ENCODE measurements at regions not wholly inside any gene's neighbourhood (a gene's known extent, or its start where the extent isn't known, plus 50 kb on each side); places are given as distances from the start of the nearest gene placed in this dataset.
"Not testable (repeated sequence)": the region's sequence is repeated elsewhere in the genome, so short reads cannot be mapped to it uniquely, and the experiment has no call there.

DNA sequence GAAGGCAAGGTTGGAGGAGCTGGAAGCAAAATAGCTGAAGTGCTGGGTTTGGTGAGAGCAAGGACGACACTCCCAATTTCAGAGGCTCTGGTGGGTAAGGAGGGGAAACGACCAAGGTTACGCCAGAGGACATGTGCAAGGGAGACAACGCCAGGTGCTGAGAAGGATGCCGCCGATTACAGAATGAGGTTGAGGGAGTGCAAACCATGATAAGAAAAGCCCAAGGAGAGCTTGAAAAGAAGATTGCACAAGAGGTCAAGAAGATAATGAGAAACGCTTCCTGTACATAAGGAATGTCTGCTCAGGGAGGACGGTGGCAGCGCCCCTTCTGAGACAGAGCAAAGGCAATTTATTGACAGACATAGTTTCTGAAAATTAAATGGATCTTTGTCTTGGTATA lies 382.0 kb upstream of the PROX1 start:
- intact Hi-C loops (cut with micrococcal nuclease) = no loop called here
- no peaks in the 10 kb centered on the region for H3K4me1 Mint-ChIP-seq (ENCODE audit: low read depth)
- H3K36me3 Mint-ChIP-seq (ENCODE audit: low read depth) = no peaks in the 10 kb centered on the region
- no peak overlapping the region for H3K27ac Mint-ChIP-seq
- peaks cover 1% of the 10 kb centered on the region for H3K27me3 Mint-ChIP-seq (ENCODE audit: insufficient read depth)
- H3K4me3 Mint-ChIP-seq = no peak overlapping the region
- DNase-seq (ENCODE audit: low spot score) = no peak
- no peaks in the 10 kb centered on the region for H3K9me3 Mint-ChIP-seq

DNA sequence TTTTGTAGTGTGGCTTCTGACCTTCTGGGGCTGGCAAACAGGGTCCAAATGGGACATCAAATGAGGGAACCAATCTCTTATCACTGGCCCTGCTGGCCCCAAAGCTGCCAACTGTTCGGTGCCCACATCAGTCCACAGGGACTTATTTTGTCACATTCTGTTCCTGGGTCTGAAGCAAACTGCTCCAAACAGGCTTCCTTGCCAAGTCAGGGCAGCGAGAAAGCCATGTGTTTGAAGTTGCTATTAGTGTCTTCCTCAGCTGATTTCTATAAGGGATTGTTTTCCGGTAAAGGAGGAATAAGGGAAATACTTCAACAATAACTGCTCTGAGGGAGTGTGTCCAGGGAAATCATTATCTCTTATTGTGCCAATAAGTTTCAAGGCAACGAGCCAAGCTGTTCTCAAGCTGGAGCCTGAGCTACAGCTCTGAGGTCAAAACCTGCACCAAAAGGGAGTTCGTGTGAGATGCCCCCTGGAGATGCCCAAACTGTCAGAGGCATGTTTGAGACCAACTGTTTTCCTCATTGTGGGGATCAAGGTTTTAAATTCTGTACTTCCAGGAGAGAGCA lies 381.4 kb upstream of the PROX1 start:
- H3K9me3 Mint-ChIP-seq = no peaks in the 10 kb centered on the region

DNA sequence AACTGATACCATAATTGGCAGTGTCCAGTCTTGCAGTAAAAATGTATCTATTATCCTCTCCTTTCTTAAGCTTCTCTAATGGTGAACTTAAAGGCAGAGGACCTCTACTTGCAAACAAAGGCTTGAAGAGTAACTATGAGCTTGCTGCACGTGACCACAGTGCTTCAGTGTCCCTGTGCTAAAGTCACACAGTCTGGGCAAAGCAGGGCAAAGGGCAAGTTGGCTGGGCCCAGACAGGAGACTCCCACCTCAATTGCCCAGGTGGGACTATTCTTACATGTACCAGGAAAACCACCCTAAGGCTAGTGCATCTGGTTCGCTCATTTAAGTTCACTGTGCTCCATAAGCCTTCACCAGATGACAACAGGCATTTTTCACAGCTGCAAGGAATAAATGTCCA lies 374.2 kb upstream of the PROX1 start:
- Mint-ChIP-seq H3K36me3 (ENCODE audit: low read depth) (no peaks in the 10 kb centered on the region), H3K4me3 (no peak overlapping the region), H3K4me1 (ENCODE audit: low read depth) (no peaks in the 10 kb centered on the region), H3K27ac (no peak overlapping the region), H3K9me3 (no peaks in the 10 kb centered on the region), H3K27me3 (ENCODE audit: insufficient read depth) (peaks cover 24% of the 10 kb centered on the region)
- DNase-seq (ENCODE audit: low spot score) = no peak
- intact Hi-C loops (cut with micrococcal nuclease) = no loop called here

More for the DNA sequence above, 381.4 kb upstream of the PROX1 start:
- no peaks in the 10 kb centered on the region for H3K4me1 Mint-ChIP-seq (ENCODE audit: low read depth)
- intact Hi-C loops (cut with micrococcal nuclease) = no loop called here
- no peak overlapping the region for H3K4me3 Mint-ChIP-seq
- H3K27me3 Mint-ChIP-seq (ENCODE audit: insufficient read depth) = peaks cover 1% of the 10 kb centered on the region
- no peaks in the 10 kb centered on the region for H3K36me3 Mint-ChIP-seq (ENCODE audit: low read depth)
- DNase-seq (ENCODE audit: low spot score) = no peak
- H3K27ac Mint-ChIP-seq = no peak overlapping the region

DNA sequence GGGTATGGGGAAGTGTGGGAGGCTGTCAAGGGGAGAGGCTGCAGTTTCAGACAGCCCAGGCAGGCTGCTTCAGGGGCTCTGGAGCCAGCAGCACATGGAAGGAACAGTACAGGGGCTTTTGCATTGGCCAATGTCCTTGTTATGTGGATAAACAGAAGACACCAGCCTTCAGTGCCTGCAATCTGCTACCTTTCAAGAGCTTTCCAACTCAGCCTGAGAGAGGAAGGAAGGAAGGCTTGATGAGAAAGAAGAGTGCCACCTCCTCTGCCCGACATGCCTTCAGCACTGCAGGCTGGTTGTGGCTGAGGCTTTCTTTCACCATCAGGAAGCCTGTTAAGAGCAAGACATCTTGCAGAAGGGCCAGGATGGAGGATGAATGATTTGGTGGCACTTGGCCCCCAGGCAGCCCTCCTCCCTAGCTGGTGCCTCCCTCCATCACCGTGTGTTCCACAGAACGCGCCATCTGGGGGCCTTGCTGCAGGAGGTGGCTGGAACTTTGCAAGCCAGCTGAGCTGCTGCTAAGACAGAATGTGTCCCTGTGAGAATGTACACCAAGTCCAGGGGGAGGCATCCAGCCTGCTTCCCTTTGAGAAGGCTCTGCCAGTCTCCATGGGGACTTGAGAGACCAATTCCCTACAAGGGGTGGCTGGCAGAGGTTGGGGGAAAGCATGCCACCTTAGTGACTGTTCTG lies 372.4 kb upstream of the PROX1 start:
- Mint-ChIP-seq H3K4me1 (ENCODE audit: low read depth) (no peaks in the 10 kb centered on the region), H3K27ac (no peak overlapping the region), H3K4me3 (no peak overlapping the region)

DNA sequence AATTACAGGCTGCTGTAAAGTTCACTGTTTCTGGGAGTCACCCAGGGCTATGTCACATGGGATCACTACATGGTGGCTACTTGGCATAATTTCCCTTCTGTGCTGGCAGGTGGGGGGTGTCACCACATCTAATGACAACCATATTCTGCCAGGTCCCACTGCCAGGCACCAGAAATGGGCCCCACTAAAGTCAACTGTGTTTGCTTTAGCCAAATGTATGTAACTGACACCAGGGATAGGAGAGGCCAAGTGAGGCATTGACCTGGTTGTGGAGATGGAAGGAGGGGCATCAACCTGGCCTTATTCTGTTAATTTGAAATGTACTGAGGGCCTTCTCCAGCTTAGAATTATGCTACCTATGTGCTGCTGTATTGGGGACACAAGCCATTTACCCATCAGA lies 370.6 kb upstream of the PROX1 start:
- peaks cover 31% of the 10 kb centered on the region for H3K27me3 Mint-ChIP-seq (ENCODE audit: insufficient read depth)

More for the DNA sequence above, 372.4 kb upstream of the PROX1 start:
- DNase-seq (ENCODE audit: low spot score) = no peak
- Mint-ChIP-seq H3K27me3 (ENCODE audit: insufficient read depth) (peaks cover 29% of the 10 kb centered on the region), H3K9me3 (no peaks in the 10 kb centered on the region), H3K36me3 (ENCODE audit: low read depth) (no peaks in the 10 kb centered on the region)
- intact Hi-C loops (cut with micrococcal nuclease) = no loop called here

DNA sequence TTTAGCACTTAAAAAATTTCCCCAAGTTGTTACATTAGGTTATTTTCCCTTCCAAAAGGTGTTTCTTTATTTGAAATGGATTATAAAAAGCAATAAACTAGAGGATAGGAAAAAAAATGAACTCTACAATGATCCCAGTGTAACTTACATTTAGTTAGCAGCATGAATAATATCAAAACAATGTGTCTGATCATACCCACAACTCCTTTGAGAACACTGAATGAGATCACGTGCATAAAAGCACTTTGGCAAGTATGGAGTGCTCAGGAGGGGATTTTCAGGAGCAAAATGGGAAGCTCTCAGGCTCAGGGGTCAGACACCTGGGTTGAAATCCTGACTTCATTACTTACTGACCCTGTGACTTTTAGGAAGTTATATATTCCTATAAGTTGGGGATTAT lies 369.7 kb upstream of the PROX1 start:
- DNase-seq (ENCODE audit: low spot score) = no peak
- intact Hi-C loops (cut with micrococcal nuclease) = no loop called here
- Mint-ChIP-seq H3K27ac (no peak overlapping the region), H3K9me3 (no peaks in the 10 kb centered on the region), H3K4me1 (ENCODE audit: low read depth) (peaks cover 10% of the 10 kb centered on the region), H3K27me3 (ENCODE audit: insufficient read depth) (peaks cover 29% of the 10 kb centered on the region), H3K36me3 (ENCODE audit: low read depth) (no peaks in the 10 kb centered on the region), H3K4me3 (no peak overlapping the region)

More for the DNA sequence above, 370.6 kb upstream of the PROX1 start:
- no peaks in the 10 kb centered on the region for H3K36me3 Mint-ChIP-seq (ENCODE audit: low read depth)
- peaks cover under 1% of the 10 kb centered on the region for H3K4me1 Mint-ChIP-seq (ENCODE audit: low read depth)
- H3K27ac Mint-ChIP-seq = no peak overlapping the region
- DNase-seq (ENCODE audit: low spot score) = no peak
- intact Hi-C loops (cut with micrococcal nuclease) = no loop called here
- no peaks in the 10 kb centered on the region for H3K9me3 Mint-ChIP-seq
- H3K4me3 Mint-ChIP-seq = no peak overlapping the region

DNA sequence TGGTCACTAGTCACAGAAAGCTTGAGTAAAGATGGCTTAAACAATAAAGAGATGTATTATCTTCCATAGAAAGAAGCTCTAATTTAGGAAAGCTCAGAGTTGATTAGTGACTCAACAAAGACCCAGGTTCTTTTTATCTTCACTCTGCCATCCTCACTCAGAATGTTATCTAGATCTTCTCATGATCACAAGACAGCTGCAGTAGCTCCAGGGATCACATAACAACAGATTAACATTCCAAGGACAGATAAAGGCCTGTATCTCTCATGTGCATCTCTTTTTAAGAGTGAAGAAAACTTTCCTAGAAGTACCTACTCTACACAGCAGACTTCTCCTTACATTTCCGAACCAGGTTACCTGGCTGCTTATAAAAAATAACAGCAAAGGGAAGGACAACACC lies 368.7 kb upstream of the PROX1 start:
- peaks cover 31% of the 10 kb centered on the region for H3K27me3 Mint-ChIP-seq (ENCODE audit: insufficient read depth)
- H3K9me3 Mint-ChIP-seq = peaks cover under 1% of the 10 kb centered on the region
- H3K4me3 Mint-ChIP-seq = no peak overlapping the region
- intact Hi-C loops (cut with micrococcal nuclease) = no loop called here
- H3K4me1 Mint-ChIP-seq (ENCODE audit: low read depth) = peaks cover 16% of the 10 kb centered on the region
- no peaks in the 10 kb centered on the region for H3K36me3 Mint-ChIP-seq (ENCODE audit: low read depth)
- DNase-seq (ENCODE audit: low spot score) = no peak
- no peak overlapping the region for H3K27ac Mint-ChIP-seq

DNA sequence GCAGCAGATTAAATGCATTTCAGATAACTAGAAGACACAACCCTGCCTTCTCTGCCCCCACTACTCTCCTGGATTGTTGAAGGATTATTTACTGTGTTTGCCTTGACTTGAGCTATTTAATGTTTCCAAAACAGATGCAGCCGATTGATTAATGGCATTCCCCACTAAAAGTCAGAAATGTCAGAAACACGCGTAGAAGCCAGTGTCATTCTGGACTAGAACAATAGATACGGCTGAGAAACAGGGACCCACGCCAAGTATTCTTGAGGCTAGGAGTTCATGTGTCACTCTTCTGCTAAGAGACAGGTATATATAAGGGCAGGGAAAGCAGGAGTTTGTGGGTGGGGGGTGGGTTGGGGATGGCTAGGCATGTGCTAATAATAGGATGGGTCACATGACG lies 366.7 kb upstream of the PROX1 start:
- Mint-ChIP-seq H3K27ac (no peak overlapping the region), H3K9me3 (peaks cover 4% of the 10 kb centered on the region), H3K4me1 (ENCODE audit: low read depth) (peaks cover 16% of the 10 kb centered on the region), H3K27me3 (ENCODE audit: insufficient read depth) (peaks cover 22% of the 10 kb centered on the region), H3K4me3 (no peak overlapping the region), H3K36me3 (ENCODE audit: low read depth) (no peaks in the 10 kb centered on the region)
- DNase-seq (ENCODE audit: low spot score) = no peak
- intact Hi-C loops (cut with micrococcal nuclease) = no loop called here

DNA sequence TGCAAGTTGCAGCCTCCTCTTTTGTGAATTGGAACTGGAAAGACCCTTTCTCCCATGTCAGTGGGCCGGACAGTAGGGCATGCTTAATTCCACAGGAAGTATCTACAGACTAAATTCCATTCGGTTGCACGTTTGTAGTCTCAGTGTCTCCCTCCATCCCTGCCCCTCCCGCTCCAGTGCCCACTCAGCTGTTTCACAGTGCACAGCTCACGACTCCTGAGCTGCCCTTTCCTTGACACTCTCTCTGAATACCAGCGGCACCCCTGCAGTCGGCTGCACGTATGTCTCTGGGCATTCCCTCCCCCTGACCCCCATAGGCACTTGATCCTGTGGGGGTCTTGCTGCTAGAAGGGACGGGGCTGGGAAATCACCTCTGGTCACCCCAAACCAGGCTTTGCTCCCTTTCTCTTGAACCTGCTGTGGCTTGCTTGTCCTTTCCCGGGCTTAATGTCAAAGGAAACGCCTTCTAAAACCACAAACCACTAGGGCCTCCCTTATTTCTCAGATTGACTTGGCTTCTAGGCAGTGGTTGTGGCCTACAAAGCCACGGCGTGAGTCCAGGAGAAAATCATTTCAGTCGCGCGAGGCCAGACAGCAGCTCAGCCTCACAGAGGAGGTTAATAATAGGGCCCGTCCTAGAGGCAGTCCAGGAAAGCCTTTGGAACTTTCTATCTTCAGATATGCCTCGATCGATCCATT lies 365.3 kb upstream of the PROX1 start:
- intact Hi-C loops (cut with micrococcal nuclease) = no loop called here
- Mint-ChIP-seq H3K36me3 (ENCODE audit: low read depth) (no peaks in the 10 kb centered on the region), H3K9me3 (peaks cover 4% of the 10 kb centered on the region), H3K4me3 (no peak overlapping the region), H3K27me3 (ENCODE audit: insufficient read depth) (peaks cover 17% of the 10 kb centered on the region), H3K27ac (no peak overlapping the region), H3K4me1 (ENCODE audit: low read depth) (peaks cover 16% of the 10 kb centered on the region)
- no peak for DNase-seq (ENCODE audit: low spot score)

DNA sequence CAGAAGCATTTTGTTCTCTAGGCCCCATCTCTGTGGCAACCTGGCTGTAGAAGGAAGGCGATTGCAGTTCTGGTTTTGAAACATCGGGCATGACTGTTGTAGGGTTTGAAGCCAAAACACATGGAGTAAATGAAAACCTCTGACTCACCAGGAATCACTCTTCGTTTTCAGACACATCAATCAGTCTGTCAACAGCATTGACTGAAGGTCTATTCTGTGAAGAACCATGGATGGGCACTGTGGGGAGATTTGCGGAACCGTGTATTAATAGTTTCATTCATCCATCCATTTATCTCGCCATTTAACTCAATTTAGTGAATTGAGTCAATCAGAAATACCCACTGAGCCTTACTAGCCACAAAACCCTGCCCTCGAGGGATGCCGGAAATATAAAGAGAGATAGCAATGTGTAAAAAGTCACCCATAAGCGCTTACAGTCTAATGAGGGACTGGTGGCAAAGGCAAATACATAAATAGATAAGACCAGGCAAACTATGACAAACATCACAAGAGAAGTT lies 364.6 kb upstream of the PROX1 start:
- DNase-seq (ENCODE audit: low spot score) = no peak
- Mint-ChIP-seq H3K27me3 (ENCODE audit: insufficient read depth) (peaks cover 17% of the 10 kb centered on the region), H3K4me1 (ENCODE audit: low read depth) (peaks cover 16% of the 10 kb centered on the region), H3K36me3 (ENCODE audit: low read depth) (no peaks in the 10 kb centered on the region), H3K27ac (no peak overlapping the region), H3K9me3 (peaks cover 6% of the 10 kb centered on the region), H3K4me3 (no peak overlapping the region)
- intact Hi-C loops (cut with micrococcal nuclease) = no loop called here

DNA sequence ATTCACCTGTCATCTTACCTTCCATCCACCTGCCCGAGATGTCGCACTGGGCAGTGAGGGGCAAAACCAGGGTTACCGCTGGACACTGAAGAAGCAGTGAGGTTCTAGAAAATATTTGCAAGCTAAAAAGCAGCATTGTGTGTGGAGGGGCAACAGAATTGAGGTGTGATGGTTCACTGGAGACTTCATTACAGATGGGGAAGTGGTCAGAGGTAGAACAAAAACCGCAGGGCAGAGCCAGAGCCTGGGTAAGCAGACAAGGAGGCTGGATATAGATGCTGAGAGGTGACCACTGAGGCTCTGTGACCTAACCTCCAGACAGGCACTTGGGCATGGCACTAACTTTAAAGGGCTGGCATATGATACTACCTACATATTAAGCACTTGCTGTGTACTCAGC lies 363.9 kb upstream of the PROX1 start:
- peaks cover 13% of the 10 kb centered on the region for H3K9me3 Mint-ChIP-seq
- no peak for DNase-seq (ENCODE audit: low spot score)
- H3K36me3 Mint-ChIP-seq (ENCODE audit: low read depth) = no peaks in the 10 kb centered on the region
- intact Hi-C loops (cut with micrococcal nuclease) = no loop called here
- H3K27me3 Mint-ChIP-seq (ENCODE audit: insufficient read depth) = peaks cover 18% of the 10 kb centered on the region
- no peak overlapping the region for H3K27ac Mint-ChIP-seq
- peaks cover 16% of the 10 kb centered on the region for H3K4me1 Mint-ChIP-seq (ENCODE audit: low read depth)
- no peak overlapping the region for H3K4me3 Mint-ChIP-seq

DNA sequence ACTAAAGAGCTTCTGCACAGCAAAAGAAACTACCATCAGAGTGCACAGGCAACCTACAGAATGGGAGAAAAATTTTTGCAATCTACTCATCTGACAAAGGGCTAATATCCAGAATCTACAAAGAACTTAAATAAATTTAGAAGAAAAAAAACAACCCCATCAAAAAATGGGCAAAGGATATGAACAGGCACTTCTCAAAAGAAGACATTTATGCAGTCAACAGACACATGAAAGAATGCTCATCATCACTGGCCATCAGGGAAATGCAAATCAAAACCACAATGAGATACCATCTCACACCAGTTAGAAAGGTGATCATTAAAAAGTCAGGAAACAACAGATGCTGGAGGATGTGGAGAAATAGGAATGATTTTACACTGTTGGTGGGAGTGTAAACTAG lies 351.0 kb upstream of the PROX1 start:
- H3K27me3 Mint-ChIP-seq (ENCODE audit: insufficient read depth); DNase-seq (ENCODE audit: low spot score); H3K4me1 Mint-ChIP-seq (ENCODE audit: low read depth); H3K27ac Mint-ChIP-seq; H3K9me3 Mint-ChIP-seq; intact Hi-C loops (cut with micrococcal nuclease); H3K4me3 Mint-ChIP-seq; H3K36me3 Mint-ChIP-seq (ENCODE audit: low read depth): not testable (repeated sequence)

DNA sequence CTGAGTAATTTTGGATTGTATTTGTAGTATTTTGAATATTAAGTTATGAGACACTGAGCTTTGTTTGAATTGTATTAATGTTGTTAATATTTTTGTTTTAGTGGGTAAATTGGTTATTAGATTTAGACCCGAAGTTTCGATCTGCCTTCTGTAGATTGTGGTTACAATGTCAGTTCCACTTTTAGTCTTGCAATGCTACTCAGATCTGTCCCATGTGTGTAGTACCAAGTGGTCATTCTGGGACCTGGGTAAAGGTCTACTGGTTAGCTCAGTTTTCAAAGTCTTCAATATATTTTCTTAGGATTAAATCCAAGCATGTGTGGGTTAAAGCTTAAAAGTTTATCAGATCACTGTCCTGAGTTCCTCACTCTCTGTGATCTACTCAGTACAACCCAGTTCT lies 346.5 kb upstream of the PROX1 start:
- intact Hi-C loops (cut with micrococcal nuclease) = no loop called here

More for the DNA sequence above, 346.5 kb upstream of the PROX1 start:
- Mint-ChIP-seq H3K4me3 (no peak overlapping the region), H3K27me3 (ENCODE audit: insufficient read depth) (no peaks in the 10 kb centered on the region), H3K4me1 (ENCODE audit: low read depth) (no peaks in the 10 kb centered on the region), H3K36me3 (ENCODE audit: low read depth) (no peaks in the 10 kb centered on the region), H3K9me3 (no peaks in the 10 kb centered on the region), H3K27ac (no peak overlapping the region)
- DNase-seq (ENCODE audit: low spot score) = no peak
